Activated naive CD4-positive, alpha-beta T cell treated with anti-CD3 and anti-CD28 coated beads, Interleukin-2, amount 10 ng/mL, durations not matched to agents 7 days and 5 days (primary cell): ENCODE measurements at regions not wholly inside any gene's neighbourhood (a gene's known extent, or its start where the extent isn't known, plus 50 kb on each side); places are given as distances from the start of the nearest gene placed in this dataset.
"Not testable (repeated sequence)": the region's sequence is repeated elsewhere in the genome, so short reads cannot be mapped to it uniquely, and the experiment has no call there.

Experiments
- CTCF ChIA-PET: fragments of 350-600 bp; sonication (Branson Sonifier 250); formaldehyde crosslinking; loops from one replicate; lab custom pipeline; 2021; ENCODE audit warnings: antibody characterized with exemption; lab: Charles Lee
- DNase-seq: peaks from one replicate; pipeline ENCODE4 v3.0.0-alpha.2; 2020
- H3K27ac Mint-ChIP-seq: one replicate; pipeline ENCODE4 v1.8.0; 2021; ENCODE audit warnings: mild to moderate bottlenecking, moderate library complexity, mixed read lengths
- H3K27me3 Mint-ChIP-seq: one replicate; pipeline ENCODE4 v1.8.0; 2021; ENCODE audit warnings: mild to moderate bottlenecking, mixed read lengths
- H3K36me3 Mint-ChIP-seq: one replicate; pipeline ENCODE4 v1.8.0; 2021; ENCODE audit warnings: mixed read lengths
- H3K4me1 Mint-ChIP-seq: one replicate; pipeline ENCODE4 v1.8.0; 2021; ENCODE audit warnings: mixed read lengths
- H3K4me3 Mint-ChIP-seq: one replicate; pipeline ENCODE4 v1.8.0; 2021; ENCODE audit warnings: mild to moderate bottlenecking, moderate library complexity, mixed read lengths
- H3K9me3 Mint-ChIP-seq: one replicate; pipeline ENCODE4 v1.8.0; 2021; ENCODE audit warnings: mixed read lengths

DNA sequence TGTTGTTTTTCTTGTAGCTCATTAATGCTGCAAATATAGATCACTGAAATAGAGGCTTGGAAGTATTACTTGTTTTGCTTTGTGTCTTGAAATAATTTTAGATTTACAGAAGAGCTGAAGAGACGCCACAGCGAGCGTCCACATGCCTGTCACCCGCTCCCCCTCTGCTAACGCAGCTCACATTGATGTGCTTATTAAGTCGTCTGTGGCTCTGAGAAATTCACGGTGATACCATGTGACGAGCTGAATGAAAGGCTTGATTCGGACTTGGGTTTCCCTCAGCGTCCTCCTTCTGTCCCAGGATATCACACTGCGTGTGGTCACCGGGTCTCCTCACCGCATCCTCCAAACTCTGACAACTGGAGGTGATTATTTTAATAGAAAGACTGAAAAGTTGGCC lies 365.4 kb downstream of the BRD1 start:
- H3K27me3 Mint-ChIP-seq: no peaks in the 10 kb centered on the region
- DNase-seq: no peak
- H3K4me1 Mint-ChIP-seq: no peaks in the 10 kb centered on the region
- H3K27ac Mint-ChIP-seq: no peak overlapping the region
- CTCF ChIA-PET: no interaction called here
- H3K4me3 Mint-ChIP-seq: no peak overlapping the region
- H3K36me3 Mint-ChIP-seq: no peaks in the 10 kb centered on the region
- peaks cover 3% of the 10 kb centered on the region for H3K9me3 Mint-ChIP-seq

DNA sequence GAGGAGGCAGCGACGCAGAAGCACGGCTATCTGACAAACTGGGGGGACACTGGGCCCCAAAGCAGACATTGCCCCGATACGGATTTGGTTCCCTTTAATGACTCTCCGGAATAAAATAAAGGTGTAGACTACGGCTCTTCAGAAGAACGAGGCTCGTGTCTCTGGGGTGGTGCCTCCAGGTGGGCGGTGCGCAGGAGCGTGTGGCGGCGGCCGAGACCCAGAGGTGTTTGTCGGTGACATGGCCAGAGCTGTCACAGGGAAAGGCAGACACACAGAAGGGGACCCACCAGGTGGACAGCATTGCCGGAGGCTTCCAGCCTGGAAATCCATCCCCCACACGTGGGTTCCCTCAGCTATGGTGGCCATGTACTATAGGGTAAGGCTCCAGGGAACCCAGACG lies 366.0 kb downstream of the BRD1 start:
- no peaks in the 10 kb centered on the region for H3K4me1 Mint-ChIP-seq
- H3K4me3 Mint-ChIP-seq: no peak overlapping the region
- no peaks in the 10 kb centered on the region for H3K27me3 Mint-ChIP-seq
- no peak for DNase-seq
- H3K36me3 Mint-ChIP-seq: no peaks in the 10 kb centered on the region
- H3K27ac Mint-ChIP-seq: no peak overlapping the region
- H3K9me3 Mint-ChIP-seq: peaks cover 3% of the 10 kb centered on the region
- CTCF ChIA-PET: no interaction called here

DNA sequence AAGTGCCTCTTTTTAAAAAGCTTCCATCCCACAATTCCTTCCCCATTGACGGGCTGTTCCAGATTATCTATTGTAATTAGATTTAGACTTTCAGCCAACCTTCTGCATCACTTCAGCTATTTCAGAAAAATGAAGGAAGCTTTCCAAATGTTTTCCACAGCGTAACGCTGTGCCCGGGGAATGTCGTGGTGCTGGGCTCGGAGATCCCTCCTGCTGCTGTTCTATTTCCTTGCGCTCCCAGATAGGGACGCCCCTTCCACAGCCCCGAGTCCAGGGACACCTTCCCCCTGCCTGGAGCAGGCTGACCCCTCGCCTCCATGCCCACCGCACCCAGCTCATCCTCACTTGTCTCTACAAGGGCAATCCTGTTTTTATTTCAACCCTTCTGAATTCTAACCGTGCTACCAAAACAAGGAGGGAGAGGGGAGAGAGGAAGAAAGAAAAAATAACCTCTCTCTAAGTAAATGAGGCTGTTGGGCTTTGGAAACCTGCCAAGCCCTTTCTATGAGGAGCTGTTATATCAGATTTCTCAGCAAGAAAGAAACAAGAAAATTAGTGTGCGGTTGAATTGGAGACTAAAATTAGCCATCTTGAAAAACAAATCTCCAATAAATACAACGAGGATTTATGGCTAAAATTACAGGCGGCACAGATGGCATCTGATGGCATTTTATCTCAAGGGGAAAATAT lies 366.9 kb downstream of the BRD1 start:
- DNase-seq: no peak
- no peaks in the 10 kb centered on the region for H3K27me3 Mint-ChIP-seq
- CTCF ChIA-PET: no interaction called here
- no peak overlapping the region for H3K4me3 Mint-ChIP-seq
- no peak overlapping the region for H3K27ac Mint-ChIP-seq
- no peaks in the 10 kb centered on the region for H3K4me1 Mint-ChIP-seq
- peaks cover under 1% of the 10 kb centered on the region for H3K9me3 Mint-ChIP-seq
- no peaks in the 10 kb centered on the region for H3K36me3 Mint-ChIP-seq

DNA sequence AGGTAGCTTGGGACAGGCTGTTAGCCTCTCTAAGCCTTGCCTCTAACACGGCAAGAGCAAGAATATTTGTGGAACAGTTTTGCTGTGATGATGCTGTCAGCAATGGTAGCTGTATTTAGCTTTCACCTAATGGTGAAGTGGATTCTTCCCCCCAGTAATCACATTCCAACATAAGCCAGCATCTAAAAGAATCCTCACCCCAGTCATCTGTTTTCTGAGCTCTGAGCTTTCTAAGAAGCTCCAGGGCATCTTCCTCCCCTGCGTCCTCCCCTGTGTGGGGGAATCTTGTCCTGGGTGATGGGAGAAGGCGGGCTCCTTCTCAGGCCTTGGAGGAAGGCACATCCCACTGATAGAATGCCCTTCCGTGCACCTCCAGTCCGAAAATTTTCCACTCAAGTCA lies 367.6 kb downstream of the BRD1 start:
- Mint-ChIP-seq H3K9me3 (no peaks in the 10 kb centered on the region), H3K4me3 (no peak overlapping the region), H3K27me3 (no peaks in the 10 kb centered on the region), H3K36me3 (no peaks in the 10 kb centered on the region), H3K27ac (no peak overlapping the region), H3K4me1 (no peaks in the 10 kb centered on the region)
- DNase-seq: no peak
- CTCF ChIA-PET: no interaction called here

DNA sequence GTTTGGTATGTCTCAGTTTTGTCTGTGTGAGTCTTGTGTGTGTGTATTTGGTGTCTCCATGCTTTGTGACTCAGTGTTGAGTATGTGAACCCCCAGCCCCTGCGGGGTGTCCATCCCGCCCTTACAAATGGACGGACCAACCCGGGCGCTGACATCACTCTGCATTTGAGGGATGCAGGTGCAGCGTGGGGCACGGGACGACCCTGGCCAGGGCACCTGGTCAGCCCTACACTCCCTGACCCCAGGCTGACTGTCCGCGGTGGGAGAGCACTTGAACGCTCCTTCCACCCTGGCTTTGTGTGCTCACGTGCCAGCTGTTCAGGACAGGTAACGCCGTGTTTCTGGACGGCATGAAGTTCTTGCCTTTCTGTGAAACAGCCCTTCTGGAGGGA lies 369.0 kb downstream of the BRD1 start:
- Mint-ChIP-seq H3K27ac (no peak overlapping the region), H3K4me1 (no peaks in the 10 kb centered on the region)

DNA sequence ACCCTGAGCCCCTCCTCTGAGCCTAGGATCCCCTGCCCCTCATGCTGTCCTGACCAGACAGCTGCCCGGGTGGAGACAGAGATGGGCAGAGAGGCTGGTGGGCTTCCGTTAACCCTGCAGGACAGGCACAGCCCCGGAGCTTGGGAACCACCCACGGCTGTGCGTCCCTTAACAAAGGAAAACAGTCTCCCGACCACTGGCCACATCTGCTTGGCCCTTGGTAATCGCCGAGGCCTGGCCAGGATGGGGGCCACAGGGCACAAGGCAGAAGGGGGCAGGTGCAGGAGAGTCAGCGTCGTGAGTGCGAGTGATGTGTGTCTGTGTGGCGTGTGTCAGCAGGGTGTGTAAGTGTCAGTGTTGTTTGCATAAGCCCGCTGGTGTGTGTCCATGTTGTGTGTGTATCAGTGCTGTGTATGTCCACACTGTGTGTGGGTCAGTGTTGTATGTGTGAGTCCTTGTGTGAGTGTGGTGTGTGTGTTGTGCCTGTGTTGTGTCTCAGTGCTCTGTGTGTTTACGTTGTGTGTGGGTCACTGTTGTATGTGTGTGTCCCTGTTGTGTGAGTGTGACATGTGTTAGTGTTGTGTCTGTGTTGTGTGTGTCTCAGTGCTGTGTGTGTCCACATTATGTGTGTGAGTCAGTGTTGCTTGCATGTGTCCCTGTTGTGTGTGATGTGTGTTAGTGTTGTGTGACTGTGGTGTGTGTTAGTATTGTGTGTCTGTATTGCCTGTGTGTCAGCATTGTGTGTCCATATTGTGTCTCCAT lies 369.5 kb downstream of the BRD1 start:
- H3K27ac Mint-ChIP-seq: no peak overlapping the region
- no peaks in the 10 kb centered on the region for H3K36me3 Mint-ChIP-seq
- DNase-seq: no peak
- no peaks in the 10 kb centered on the region for H3K27me3 Mint-ChIP-seq
- CTCF ChIA-PET: no interaction called here
- H3K4me1 Mint-ChIP-seq: no peaks in the 10 kb centered on the region
- no peak overlapping the region for H3K4me3 Mint-ChIP-seq
- no peaks in the 10 kb centered on the region for H3K9me3 Mint-ChIP-seq

More for the DNA sequence above, 369.0 kb downstream of the BRD1 start:
- no peaks in the 10 kb centered on the region for H3K36me3 Mint-ChIP-seq
- no peaks in the 10 kb centered on the region for H3K9me3 Mint-ChIP-seq
- H3K27me3 Mint-ChIP-seq: no peaks in the 10 kb centered on the region
- no peak overlapping the region for H3K4me3 Mint-ChIP-seq
- CTCF ChIA-PET: no interaction called here
- no peak for DNase-seq

DNA sequence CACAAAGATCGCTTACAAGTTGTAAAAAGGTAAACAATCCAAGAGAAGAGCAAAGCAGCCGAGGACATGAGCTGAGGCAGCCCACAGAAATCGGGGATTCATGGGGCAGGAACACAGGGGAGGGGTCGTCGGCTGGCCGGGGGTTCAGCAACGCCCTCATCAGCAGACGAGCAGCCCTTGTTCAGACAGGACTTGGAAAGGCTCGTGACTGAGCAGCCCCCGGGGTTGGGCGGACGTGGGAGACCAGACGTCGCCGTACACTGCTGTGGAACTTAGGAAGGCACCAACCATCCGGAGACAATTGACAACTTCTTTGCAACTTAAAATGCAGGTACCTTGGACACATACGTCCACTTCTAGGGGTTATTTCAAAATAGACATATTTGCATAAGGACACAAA lies 370.5 kb downstream of the BRD1 start:
- Mint-ChIP-seq H3K27ac (no peak overlapping the region), H3K27me3 (no peaks in the 10 kb centered on the region), H3K4me3 (no peak overlapping the region), H3K4me1 (no peaks in the 10 kb centered on the region), H3K9me3 (no peaks in the 10 kb centered on the region), H3K36me3 (no peaks in the 10 kb centered on the region)
- CTCF ChIA-PET: no interaction called here
- no peak for DNase-seq

DNA sequence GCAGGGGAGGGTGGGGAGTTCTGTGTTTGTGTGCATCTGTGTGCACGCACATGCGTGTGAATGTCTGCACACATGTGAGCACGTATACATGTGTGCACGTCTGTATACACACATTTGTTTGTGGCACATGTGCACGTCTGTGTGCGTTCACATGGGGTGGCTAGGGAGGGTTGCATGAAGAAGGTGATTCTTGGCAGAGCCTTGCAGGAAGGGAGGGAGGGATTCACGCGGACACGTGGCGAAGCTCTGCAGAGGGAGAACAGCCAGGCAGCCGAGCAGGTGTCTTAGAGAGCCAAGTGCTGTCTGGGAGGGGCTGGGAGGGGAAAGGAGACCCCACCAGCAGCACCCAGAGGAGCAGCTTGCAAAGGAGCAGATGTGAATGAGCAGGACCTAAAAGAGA lies 372.1 kb downstream of the BRD1 start:
- DNase-seq: no peak
- no peak overlapping the region for H3K4me3 Mint-ChIP-seq
- H3K4me1 Mint-ChIP-seq: no peaks in the 10 kb centered on the region
- no peaks in the 10 kb centered on the region for H3K9me3 Mint-ChIP-seq
- H3K27me3 Mint-ChIP-seq: no peaks in the 10 kb centered on the region
- CTCF ChIA-PET: no interaction called here
- no peak overlapping the region for H3K27ac Mint-ChIP-seq
- H3K36me3 Mint-ChIP-seq: no peaks in the 10 kb centered on the region

DNA sequence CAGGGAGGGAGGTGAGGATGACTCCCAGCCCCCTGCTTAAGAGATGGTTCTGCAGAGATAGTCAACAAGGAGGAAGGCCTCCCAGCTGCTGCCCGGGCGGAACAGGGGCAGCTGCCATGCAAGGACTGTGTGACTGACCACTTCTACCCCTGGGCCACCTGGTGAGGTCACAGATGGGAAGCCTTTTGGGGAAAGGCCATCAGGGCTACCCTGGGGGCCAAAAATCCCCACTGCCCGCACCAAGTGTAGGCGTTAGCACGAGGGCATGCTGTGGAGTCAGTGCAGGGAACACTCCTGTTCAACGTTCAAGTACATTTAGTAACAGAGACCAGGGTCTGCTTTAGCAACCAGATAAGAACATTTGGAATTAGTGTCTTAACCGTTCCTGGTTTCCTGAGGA lies 372.9 kb downstream of the BRD1 start:
- CTCF ChIA-PET: no interaction called here
- DNase-seq: no peak
- Mint-ChIP-seq H3K4me1 (no peaks in the 10 kb centered on the region), H3K36me3 (no peaks in the 10 kb centered on the region), H3K9me3 (no peaks in the 10 kb centered on the region), H3K27ac (no peak overlapping the region), H3K27me3 (no peaks in the 10 kb centered on the region), H3K4me3 (no peak overlapping the region)

DNA sequence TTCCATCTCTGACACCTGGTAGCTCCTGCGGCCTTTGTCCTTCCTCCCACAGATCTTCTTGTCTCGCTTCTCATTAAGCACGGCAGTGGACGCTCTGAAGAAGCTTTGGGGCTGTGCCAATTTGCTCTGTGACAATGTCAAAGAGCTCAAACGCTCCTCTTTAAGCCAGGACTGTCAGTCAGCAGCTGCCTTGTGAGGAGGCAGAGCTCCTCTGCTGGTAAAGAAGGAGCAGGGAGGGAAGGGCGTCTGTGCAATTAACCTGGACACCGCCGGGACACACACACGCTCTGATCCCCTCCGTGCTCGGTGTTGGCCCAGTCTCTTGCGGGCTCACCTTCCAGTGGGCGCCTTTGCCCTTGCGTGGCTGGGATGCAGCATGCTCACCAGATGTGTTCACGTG lies 373.9 kb downstream of the BRD1 start:
- Mint-ChIP-seq H3K4me3 (no peak overlapping the region), H3K9me3 (peaks cover 2% of the 10 kb centered on the region), H3K4me1 (no peaks in the 10 kb centered on the region), H3K36me3 (no peaks in the 10 kb centered on the region), H3K27me3 (no peaks in the 10 kb centered on the region), H3K27ac (no peak overlapping the region)
- no peak for DNase-seq
- CTCF ChIA-PET: no interaction called here

DNA sequence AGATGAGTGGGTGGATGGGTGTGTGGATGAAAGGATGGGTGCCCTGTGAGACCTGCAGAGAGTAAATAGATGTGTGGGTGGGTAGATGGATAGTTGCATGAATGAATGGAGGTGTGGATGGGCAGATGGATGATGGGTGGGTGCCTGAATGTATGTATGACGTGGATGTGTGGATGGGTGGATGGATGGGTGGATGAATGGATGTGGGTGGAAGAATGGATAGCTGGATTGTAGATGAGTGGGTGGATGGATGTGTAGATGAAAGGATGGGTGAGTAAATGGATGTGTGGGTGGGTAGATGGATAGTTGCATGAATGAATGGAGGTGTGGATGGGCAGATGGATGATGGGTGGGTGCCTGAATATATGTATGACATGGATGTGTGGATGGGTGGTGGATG lies 374.7 kb downstream of the BRD1 start:
- H3K36me3 Mint-ChIP-seq, H3K9me3 Mint-ChIP-seq, H3K4me3 Mint-ChIP-seq, H3K4me1 Mint-ChIP-seq, H3K27ac Mint-ChIP-seq, DNase-seq, CTCF ChIA-PET, H3K27me3 Mint-ChIP-seq: not testable (repeated sequence)

DNA sequence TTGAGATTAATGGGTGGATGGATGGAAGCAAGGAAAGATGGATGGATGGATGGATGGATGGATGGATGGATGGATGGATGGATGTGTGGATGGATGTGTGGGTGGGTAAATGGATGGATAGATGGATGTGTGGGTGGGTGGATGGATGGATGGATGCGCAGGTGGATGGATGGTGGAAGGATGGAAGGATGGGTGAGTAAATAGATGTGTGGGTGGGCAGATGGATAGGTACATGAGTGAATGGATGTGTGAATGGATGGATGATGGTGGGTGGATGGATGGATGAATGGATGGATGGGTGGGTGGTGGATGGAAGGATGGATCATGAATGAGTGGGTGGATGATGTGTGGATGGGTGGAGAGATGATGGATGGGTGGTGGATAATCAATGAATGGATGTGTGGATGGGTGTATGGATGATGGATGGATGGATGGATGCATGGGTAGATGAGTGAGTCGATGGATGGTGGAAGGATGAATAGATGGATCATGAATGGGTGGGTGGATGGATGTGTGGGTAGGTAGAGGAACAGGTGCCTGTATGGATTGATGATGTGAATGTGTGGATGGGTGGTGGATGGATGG lies 375.2 kb downstream of the BRD1 start:
- CTCF ChIA-PET: no interaction called here
- Mint-ChIP-seq H3K27ac (no peak overlapping the region), H3K36me3 (no peaks in the 10 kb centered on the region), H3K4me3 (no peak overlapping the region), H3K9me3 (peaks cover 2% of the 10 kb centered on the region), H3K4me1 (no peaks in the 10 kb centered on the region), H3K27me3 (no peaks in the 10 kb centered on the region)
- no peak for DNase-seq

DNA sequence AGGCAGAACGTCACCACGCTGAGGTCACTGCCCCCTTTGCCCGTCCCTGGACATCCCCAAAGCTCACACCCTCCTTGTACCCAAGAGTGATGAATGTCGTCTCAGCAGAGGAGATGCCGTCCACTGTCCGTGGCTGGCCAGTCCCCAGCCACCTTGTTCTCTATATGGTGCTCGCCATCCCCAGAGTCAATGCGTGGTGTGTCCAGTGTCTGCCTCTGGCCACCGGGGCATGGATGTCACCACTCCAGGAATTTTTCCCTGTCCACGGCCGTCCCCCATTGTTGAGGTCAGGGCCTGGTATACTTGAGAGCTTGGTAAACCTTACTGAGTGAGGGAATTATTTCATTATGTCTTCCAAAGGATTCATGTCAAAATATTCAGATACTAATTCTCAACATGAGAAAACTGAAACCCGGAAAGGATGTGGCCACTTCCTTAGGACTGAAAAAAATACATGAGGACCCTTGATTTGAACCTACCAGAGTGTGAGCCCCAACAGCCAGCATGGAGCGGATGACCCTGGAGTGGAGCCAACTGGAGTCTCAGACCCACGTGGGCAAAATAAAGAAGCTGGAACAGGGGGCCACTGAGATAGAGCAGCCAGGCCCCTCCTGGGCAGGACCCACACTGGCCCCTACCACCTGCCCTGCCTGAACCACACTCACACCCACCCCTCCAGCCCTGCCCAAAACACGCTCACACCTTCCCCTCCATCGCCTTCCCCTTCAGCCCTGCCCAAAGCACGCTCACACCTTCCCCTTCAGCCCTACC lies 376.4 kb downstream of the BRD1 start:
- Mint-ChIP-seq H3K9me3 (peaks cover 2% of the 10 kb centered on the region), H3K4me1 (no peaks in the 10 kb centered on the region), H3K4me3 (no peak overlapping the region), H3K27me3 (no peaks in the 10 kb centered on the region), H3K27ac (no peak overlapping the region), H3K36me3 (no peaks in the 10 kb centered on the region)
- CTCF ChIA-PET: no interaction called here
- DNase-seq: no peak

DNA sequence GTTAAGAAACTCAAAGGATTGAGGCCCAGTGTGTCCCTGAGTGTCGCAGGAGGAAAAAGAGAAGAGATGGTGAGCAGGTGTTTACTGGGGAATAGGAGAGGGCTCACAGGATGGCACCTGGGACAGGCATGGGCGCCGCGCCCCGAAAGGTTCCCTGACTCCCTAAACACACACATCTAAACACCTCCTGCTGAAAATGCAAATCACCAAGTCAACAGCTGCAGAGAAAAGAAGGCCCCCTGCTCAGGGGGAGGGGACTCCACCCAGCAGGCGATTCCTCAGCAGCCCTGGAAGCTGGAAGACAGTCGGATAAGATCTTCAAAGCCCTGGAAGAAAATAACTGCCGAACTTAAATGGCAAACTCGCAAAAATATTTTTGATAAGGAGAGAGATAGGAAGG lies 377.2 kb downstream of the BRD1 start:
- H3K27me3 Mint-ChIP-seq: peaks cover under 1% of the 10 kb centered on the region
- H3K4me1 Mint-ChIP-seq: no peaks in the 10 kb centered on the region
- H3K4me3 Mint-ChIP-seq: no peak overlapping the region
- no peak for DNase-seq
- H3K27ac Mint-ChIP-seq: no peak overlapping the region
- H3K36me3 Mint-ChIP-seq: no peaks in the 10 kb centered on the region
- CTCF ChIA-PET: no interaction called here
- H3K9me3 Mint-ChIP-seq: peaks cover 2% of the 10 kb centered on the region
